ENCODE measurements at regions not wholly inside any gene's neighbourhood (a gene's known extent, or its start where the extent isn't known, plus 50 kb on each side); places are given as distances from the start of the nearest gene placed in this dataset.

GRCh38 chr3:194756460-194756779 is 70.7 kb downstream of the FAM43A start:
- no peak for DNase-seq
- H3K79me2 ChIP-seq (ENCODE audit: control insufficient read depth, insufficient read depth, low read length), result no peaks in the 10 kb centered on the region

DNA sequence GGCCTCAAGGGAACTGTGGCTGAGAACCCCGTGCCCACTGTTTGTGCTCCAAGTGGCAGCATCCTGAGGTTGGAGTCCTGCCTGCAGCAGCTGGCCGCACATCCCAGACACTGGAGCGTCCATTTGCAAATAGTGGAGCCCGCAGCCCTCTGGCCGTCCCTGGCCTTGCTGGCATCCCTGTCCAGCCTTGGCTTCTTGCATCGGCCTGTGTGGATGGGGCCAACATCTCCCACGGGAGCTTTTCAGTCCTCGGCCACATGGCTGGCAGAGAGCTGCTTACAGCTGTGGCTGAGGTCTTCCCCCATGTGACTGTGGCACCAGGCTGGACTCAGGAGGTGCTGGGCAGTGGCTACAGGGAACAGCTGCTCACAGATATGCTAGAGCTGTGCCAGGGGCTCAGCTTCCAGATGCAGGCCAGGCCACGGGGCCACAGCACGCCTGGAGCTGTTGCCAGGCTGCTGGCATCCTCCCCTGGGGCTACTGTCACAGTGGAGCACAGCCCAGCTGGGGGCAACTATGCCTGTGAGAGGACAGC is 71.2 kb downstream of the FAM43A start:
- Histone ChIP-seq H4K20me1 (ENCODE audit: control insufficient read depth, insufficient read depth, low read length, poor library complexity, severe bottlenecking) (no peaks in the 10 kb centered on the region), H3K27me3 (replicated peaks in 1 of 4; ENCODE audit: control extremely low read depth in 1 of 4, control insufficient read depth in 3 of 4, insufficient read depth in 4 of 4, low read length in 3 of 4) (peaks cover 0 to 4% (median under 1%) of the 10 kb centered on the region in 4 experiments), H3K36me3 (replicated peaks in 1 of 2; ENCODE audit: control extremely low read depth in 1 of 2, control insufficient read depth in 1 of 2, extremely low read depth in 1 of 2, insufficient read depth in 2 of 2, low read length in 1 of 2) (no peaks in the 10 kb centered on the region), H3K4me1 (ENCODE audit: control insufficient read depth in 2 of 2, insufficient read depth in 2 of 2, low read length in 2 of 2) (no peaks in the 10 kb centered on the region), H3K4me3 (ENCODE audit: control extremely low read depth in 1 of 5, extremely low read depth in 1 of 5, insufficient read depth in 1 of 5, low read depth in 2 of 5, low read length in 4 of 5) (no peak overlapping the region), H2AFZ (ENCODE audit: insufficient read depth, low read depth, low read length, poor library complexity, severe bottlenecking) (no peak overlapping the region), H3K9me3 (ENCODE audit: control extremely low read depth in 1 of 3, control insufficient read depth in 2 of 3, insufficient read depth in 1 of 3, low read length in 2 of 3) (peaks cover 0 to 4% (median 0%) of the 10 kb centered on the region in 3 donors), H3K4me2 (replicated peaks; ENCODE audit: low read depth, low read length, poor library complexity, severe bottlenecking) (no peak overlapping the region), H3K79me2 (ENCODE audit: control insufficient read depth, insufficient read depth, low read length) (no peaks in the 10 kb centered on the region), H3K27ac (ENCODE audit: low read length in 2 of 2) (no peak overlapping the region), H3K9ac (ENCODE audit: low read length) (no peak overlapping the region)
- Mint-ChIP-seq H3K4me3 (no peak overlapping the region), H3K9me3 (ENCODE audit: insufficient read depth) (no peaks in the 10 kb centered on the region), H3K4me1 (no peaks in the 10 kb centered on the region), H3K27ac (no peak overlapping the region), H3K27me3 (peaks cover 18% of the 10 kb centered on the region)
- ChIA-PET CTCF (interaction anchor here (0.8 kb wide), 1 partner anchor 245 kb away, joined by 3 read pairs; no protein-coding TSS in a partner anchor), POLR2A (no interaction called here)
- no peak for DNase-seq
- 75% methylated on average over 10 of the region's 10 CpGs for WGBS (ENCODE audit: insufficient coverage)
- no peak for TF ChIP-seq EZH2 (IDR thresholded peaks at IDR 0.05; ENCODE audit: borderline replicate concordance, insufficient read depth, low read depth, low read length, poor library complexity, severe bottlenecking)
- TF ChIP-seq CTCF (IDR thresholded peaks at IDR 0.05), result no peak
- no peak for ATAC-seq (ENCODE audit: low read depth)
- intact Hi-C loops (cut with micrococcal nuclease), result no loop called here

More at GRCh38 chr3:194756460-194756779, 70.7 kb downstream of the FAM43A start:
- no peak for TF ChIP-seq EZH2 (IDR thresholded peaks at IDR 0.05; ENCODE audit: borderline replicate concordance, insufficient read depth, low read depth, low read length, poor library complexity, severe bottlenecking)
- H4K20me1 ChIP-seq (ENCODE audit: control insufficient read depth, insufficient read depth, low read length, poor library complexity, severe bottlenecking), result no peaks in the 10 kb centered on the region
- H3K27me3 ChIP-seq (replicated peaks in 1 of 4; ENCODE audit: control extremely low read depth in 1 of 4, control insufficient read depth in 3 of 4, insufficient read depth in 4 of 4, low read length in 3 of 4), result no peaks in the 10 kb centered on the region
- H3K9ac ChIP-seq (ENCODE audit: low read length), result no peak overlapping the region
- H2AFZ ChIP-seq (ENCODE audit: insufficient read depth, low read depth, low read length, poor library complexity, severe bottlenecking), result no peak overlapping the region
- Mint-ChIP-seq H3K4me1 (no peaks in the 10 kb centered on the region), H3K27me3 (peaks cover 14% of the 10 kb centered on the region), H3K4me3 (no peak overlapping the region), H3K9me3 (ENCODE audit: insufficient read depth) (no peaks in the 10 kb centered on the region), H3K27ac (no peak overlapping the region)
- no peak overlapping the region for H3K4me3 ChIP-seq (ENCODE audit: control extremely low read depth in 1 of 5, extremely low read depth in 1 of 5, insufficient read depth in 1 of 5, low read depth in 2 of 5, low read length in 4 of 5)
- H3K27ac ChIP-seq (ENCODE audit: low read length in 2 of 2), result no peak overlapping the region
- WGBS (ENCODE audit: insufficient coverage), result 86% methylated on average over 4 of the region's 4 CpGs
- peaks cover 0 to 4% (median 0%) of the 10 kb centered on the region in 3 donors for H3K9me3 ChIP-seq (ENCODE audit: control extremely low read depth in 1 of 3, control insufficient read depth in 2 of 3, insufficient read depth in 1 of 3, low read length in 2 of 3)
- no peaks in the 10 kb centered on the region for H3K36me3 ChIP-seq (replicated peaks in 1 of 2; ENCODE audit: control extremely low read depth in 1 of 2, control insufficient read depth in 1 of 2, extremely low read depth in 1 of 2, insufficient read depth in 2 of 2, low read length in 1 of 2)
- no peak overlapping the region for H3K4me2 ChIP-seq (replicated peaks; ENCODE audit: low read depth, low read length, poor library complexity, severe bottlenecking)
- intact Hi-C loops (cut with micrococcal nuclease), result no loop called here
- no peaks in the 10 kb centered on the region for H3K4me1 ChIP-seq (ENCODE audit: control insufficient read depth in 2 of 2, insufficient read depth in 2 of 2, low read length in 2 of 2)
- ChIA-PET CTCF (no interaction called here), POLR2A (no interaction called here)
- ATAC-seq (ENCODE audit: low read depth), result no peak

Data from B cell (primary cell).